Psoas muscle (tissue), 7 donors: ENCODE measurements at regions not wholly inside any gene's neighbourhood (a gene's known extent, or its start where the extent isn't known, plus 50 kb on each side); places are given as distances from the start of the nearest gene placed in this dataset.

Experiments used
- ATAC-seq, 4 donors: fragments of 200-7000 bp; cut with Tn5 transposase; one replicate each; pipeline ENCODE4 v1.9.1; 2020; ENCODE audit warnings: moderate library complexity in 3 of 4, mild to moderate bottlenecking in 2 of 4
- DNase-seq, 2 donors: peaks; one replicate each; pipeline ENCODE4 v3.0.0-alpha.2; 2020
- H3K27ac ChIP-seq: fragments of 200-600 bp; one replicate; pipeline ENCODE4 v1.8.0; 2022
- H3K27me3 ChIP-seq, 3 donors: fragments of 200-600 bp in 1 of 3; one replicate each; pipeline versions ENCODE4 v1.6.1 to v1.8.0; 2013 to 2022; ENCODE audit warnings: low read length in 2 of 3, mild to moderate bottlenecking in 2 of 3, moderate library complexity in 1 of 3; ENCODE audit not compliant: insufficient read depth in 3 of 3
- H3K36me3 ChIP-seq, 2 donors: fragments of 200-600 bp in 1 of 2; one replicate each; pipeline versions ENCODE4 v1.6.1 to v1.8.0; 2013 to 2022; ENCODE audit warnings: low read depth in 1 of 2, mild to moderate bottlenecking in 1 of 2, moderate library complexity in 1 of 2; ENCODE audit not compliant: insufficient read depth in 1 of 2
- H3K4me1 ChIP-seq: fragments of 200-600 bp; one replicate; pipeline ENCODE4 v1.8.0; 2022
- H3K4me3 ChIP-seq: fragments of 200-600 bp; one replicate; pipeline ENCODE4 v1.8.0; 2022; ENCODE audit warnings: mild to moderate bottlenecking
- H3K9me3 ChIP-seq: fragments of 200-600 bp; one replicate; pipeline ENCODE4 v1.8.0; 2022
- WGBS, 3 donors: extraction: QIAGEN DNeasy Blood & Tissue Kit; methylation state at CpG; one replicate each; pipeline versions ENCODE4 v1.1.6 to v1.1.7; 2013; 5-methylcytosine and 5-hydroxymethylcytosine counted together
- intact Hi-C, 2 donors: fragments of 100-400 bp; cut with DNase I; formaldehyde crosslinking; loops; one replicate each; pipeline versions ENCODE4 v1.11.0 to v1.14.2; 2022
- TF ChIP-seq, protein P1 (sequence below): fragments of 200-600 bp; IDR thresholded peaks from one replicate; pipeline ENCODE4 v1.8.0; 2022; ENCODE audit warnings: antibody characterized with exemption
- donor health status: healthy with polysubstance abuse.
- donor health status: DM: no; HTN: no; CAD: no; lungs with moderate emphysema.
- donor health status: Bipolar disorder and iron deficiency.
- donor health status: healthy.
- donor health status: DM: yes; HTN: yes; CAD: no.
- donor health status: DM: no; HTN: no; CAD: no.
- donor health status: DM: yes; HTN: yes; CAD: no.

DNA sequence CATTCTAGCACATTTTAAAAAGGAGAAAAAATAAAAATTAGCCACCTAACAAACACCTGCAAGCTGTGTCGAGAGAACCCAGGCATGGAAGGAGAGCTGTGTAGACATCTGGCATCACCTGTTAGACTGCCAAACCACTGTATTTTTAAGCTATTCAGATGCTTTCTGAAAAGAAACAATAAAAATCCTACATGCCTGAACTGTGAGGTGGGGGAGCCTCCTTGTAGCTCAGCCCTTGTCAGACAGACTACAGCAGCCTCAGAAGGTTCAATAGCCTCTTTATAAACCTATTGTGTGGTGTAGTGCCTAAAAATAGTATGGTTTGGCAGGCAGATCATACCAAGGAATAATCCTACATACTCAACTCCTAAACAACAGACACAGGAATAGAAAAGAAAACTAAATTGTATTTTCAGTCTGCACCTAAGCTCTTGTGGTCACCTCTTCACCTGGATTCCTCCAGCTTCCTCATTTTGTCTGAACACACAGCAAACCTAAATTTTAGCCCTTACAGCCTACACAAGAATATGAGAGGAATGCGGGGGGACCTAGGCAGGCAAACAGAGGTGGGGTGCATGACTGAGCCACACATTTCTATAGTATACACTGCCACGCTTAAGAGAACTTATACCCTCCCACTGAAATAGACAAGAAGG is 67.0 kb downstream of the SIPA1L2 start:
- H3K36me3 ChIP-seq, result no peaks in the 10 kb centered on the region
- H3K4me1 ChIP-seq, result peaks cover 27% of the 10 kb centered on the region
- WGBS, 3 donors, result 86 to 97% (median 90%) methylated on average over 3 of the region's 3 CpGs
- no peaks in the 10 kb centered on the region for H3K27me3 ChIP-seq
- no peaks in the 10 kb centered on the region for H3K9me3 ChIP-seq
- ATAC-seq, result peak in 3 of 4 donors; percentile 43 to 59 (median 50)
- intact Hi-C loops, result loop anchor here in 1 of 2 donors (10.0 kb wide), 1 partner anchor 138 kb away; no protein-coding TSS in a partner anchor
- TF ChIP-seq, protein P1, sequence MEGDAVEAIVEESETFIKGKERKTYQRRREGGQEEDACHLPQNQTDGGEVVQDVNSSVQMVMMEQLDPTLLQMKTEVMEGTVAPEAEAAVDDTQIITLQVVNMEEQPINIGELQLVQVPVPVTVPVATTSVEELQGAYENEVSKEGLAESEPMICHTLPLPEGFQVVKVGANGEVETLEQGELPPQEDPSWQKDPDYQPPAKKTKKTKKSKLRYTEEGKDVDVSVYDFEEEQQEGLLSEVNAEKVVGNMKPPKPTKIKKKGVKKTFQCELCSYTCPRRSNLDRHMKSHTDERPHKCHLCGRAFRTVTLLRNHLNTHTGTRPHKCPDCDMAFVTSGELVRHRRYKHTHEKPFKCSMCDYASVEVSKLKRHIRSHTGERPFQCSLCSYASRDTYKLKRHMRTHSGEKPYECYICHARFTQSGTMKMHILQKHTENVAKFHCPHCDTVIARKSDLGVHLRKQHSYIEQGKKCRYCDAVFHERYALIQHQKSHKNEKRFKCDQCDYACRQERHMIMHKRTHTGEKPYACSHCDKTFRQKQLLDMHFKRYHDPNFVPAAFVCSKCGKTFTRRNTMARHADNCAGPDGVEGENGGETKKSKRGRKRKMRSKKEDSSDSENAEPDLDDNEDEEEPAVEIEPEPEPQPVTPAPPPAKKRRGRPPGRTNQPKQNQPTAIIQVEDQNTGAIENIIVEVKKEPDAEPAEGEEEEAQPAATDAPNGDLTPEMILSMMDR, result no peak
- no peak overlapping the region for H3K27ac ChIP-seq
- H3K4me3 ChIP-seq, result no peak overlapping the region
- DNase-seq, result no peak

- H3K36me3 ChIP-seq, result no peaks in the 10 kb centered on the region
- no peaks in the 10 kb centered on the region for H3K9me3 ChIP-seq
- no peak overlapping the region for H3K27ac ChIP-seq
- no peak overlapping the region for H3K4me3 ChIP-seq
- intact Hi-C loops, result loop anchor here in 1 of 2 donors (10.0 kb wide), 1 partner anchor 137 kb away; no protein-coding TSS in a partner anchor
- H3K4me1 ChIP-seq, result peaks cover 35% of the 10 kb centered on the region
- no peak for DNase-seq
- 88 to 94% (median 92%) methylated on average over 2 of the region's 2 CpGs for whole genome bisulfite sequencing, 3 donors
- TF ChIP-seq, protein P1, result no peak
- ATAC-seq, result no peak
- no peaks in the 10 kb centered on the region for H3K27me3 ChIP-seq
These were observed 68.6 kb downstream of the SIPA1L2 start for GRCh38 chr1:232561381-232561780.

GRCh38 chr1:232560940-232561339 is 69.0 kb downstream of the SIPA1L2 start:
- no peak overlapping the region for H3K4me3 ChIP-seq
- TF ChIP-seq, protein P1, result no peak
- H3K27ac ChIP-seq, result no peak overlapping the region
- H3K4me1 ChIP-seq, result peaks cover 35% of the 10 kb centered on the region
- DNase-seq (no peak), ATAC-seq (no peak)
- intact Hi-C loops, result loop anchor here in 1 of 2 donors (10.0 kb wide), 1 partner anchor 136 kb away; no protein-coding TSS in a partner anchor
- no peaks in the 10 kb centered on the region for H3K27me3 ChIP-seq
- WGBS, 3 donors, result 94 to 96% (median 96%) methylated on average over 5 of the region's 5 CpGs
- no peaks in the 10 kb centered on the region for H3K36me3 ChIP-seq
- H3K9me3 ChIP-seq, result no peaks in the 10 kb centered on the region

DNA sequence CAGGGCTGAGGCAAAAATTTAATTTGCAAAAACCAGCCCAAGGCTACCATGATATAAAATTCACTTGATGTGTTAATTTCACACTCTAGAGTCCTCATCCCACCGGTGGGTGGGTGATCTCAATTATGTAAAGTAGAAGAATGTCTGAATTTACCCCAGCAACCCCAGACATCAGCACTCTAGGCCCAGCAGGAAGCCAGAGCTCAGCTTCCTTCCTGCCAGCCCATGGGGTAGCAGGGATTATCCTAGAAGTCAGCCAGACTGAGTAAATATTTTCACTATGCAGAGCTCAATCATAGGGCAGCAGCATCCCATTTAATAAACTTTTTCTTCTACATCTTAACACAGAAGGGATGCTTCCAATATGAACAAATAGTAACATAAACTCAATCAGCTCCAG is 71.0 kb downstream of the SIPA1L2 start:
- Histone ChIP-seq H3K9me3 (no peaks in the 10 kb centered on the region), H3K36me3 (no peaks in the 10 kb centered on the region), H3K4me1 (peaks cover 55% of the 10 kb centered on the region), H3K27ac (no peak overlapping the region), H3K4me3 (no peak overlapping the region), H3K27me3 (no peaks in the 10 kb centered on the region)
- TF ChIP-seq, protein P1, result no peak
- no peak for ATAC-seq
- WGBS, 3 donors, result 23 to 44% (median 32%) methylated on average over 1 of the region's 1 CpG
- DNase-seq, result no peak
- intact Hi-C loops, result no loop called here
